Parathyroid adenoma (tissue), 2 donors: ENCODE measurements at regions not wholly inside any gene's neighbourhood (a gene's known extent, or its start where the extent isn't known, plus 50 kb on each side); places are given as distances from the start of the nearest gene placed in this dataset.

Source experiments
- H2AFZ ChIP-seq: fragments of 300-600 bp; sonication (generic); one replicate; pipeline ENCODE4 v1.7.0; 2017; ENCODE audit warnings: antibody characterized with exemption, mild to moderate bottlenecking
- H3K27ac ChIP-seq: fragments of 300-600 bp; sonication (generic); one replicate; pipeline ENCODE4 v1.7.0; 2017
- H3K27me3 ChIP-seq: fragments of 300-600 bp; sonication (generic); one replicate; pipeline ENCODE4 v1.7.0; 2017; ENCODE audit warnings: low read length; ENCODE audit not compliant: control insufficient read depth, insufficient read depth
- H3K36me3 ChIP-seq: fragments of 300-600 bp; sonication (generic); one replicate; pipeline ENCODE4 v1.7.0; 2017; ENCODE audit warnings: low read length; ENCODE audit not compliant: control insufficient read depth, insufficient read depth
- H3K4me1 ChIP-seq: fragments of 300-600 bp; sonication (generic); one replicate; pipeline ENCODE4 v1.7.0; 2017; ENCODE audit warnings: control low read depth
- H3K4me2 ChIP-seq: fragments of 300-600 bp; sonication (generic); one replicate; pipeline ENCODE4 v1.7.0; 2017; ENCODE audit warnings: low read length
- H3K4me3 ChIP-seq: fragments of 300-600 bp; sonication (generic); one replicate; pipeline ENCODE4 v1.7.0; 2017; ENCODE audit warnings: low read depth, low read length
- H3K79me2 ChIP-seq: fragments of 300-600 bp; sonication (generic); one replicate; pipeline ENCODE4 v1.7.0; 2017; ENCODE audit warnings: control low read depth
- H3K9ac ChIP-seq: fragments of 300-600 bp; sonication (generic); one replicate; pipeline ENCODE4 v1.7.0; 2017; ENCODE audit warnings: mild to moderate bottlenecking
- H3K9me3 ChIP-seq: fragments of 300-600 bp; sonication (generic); one replicate; pipeline ENCODE4 v1.7.0; 2017; ENCODE audit warnings: low read length; ENCODE audit not compliant: control insufficient read depth
- TF ChIP-seq, protein P1 (sequence below): fragments of 300-600 bp; sonication (generic); IDR thresholded peaks from one replicate; pipeline ENCODE4 v1.7.0; 2017; ENCODE audit warnings: antibody characterized with exemption, mild to moderate bottlenecking
- donor health status: primary hyperparathyroidism.

DNA sequence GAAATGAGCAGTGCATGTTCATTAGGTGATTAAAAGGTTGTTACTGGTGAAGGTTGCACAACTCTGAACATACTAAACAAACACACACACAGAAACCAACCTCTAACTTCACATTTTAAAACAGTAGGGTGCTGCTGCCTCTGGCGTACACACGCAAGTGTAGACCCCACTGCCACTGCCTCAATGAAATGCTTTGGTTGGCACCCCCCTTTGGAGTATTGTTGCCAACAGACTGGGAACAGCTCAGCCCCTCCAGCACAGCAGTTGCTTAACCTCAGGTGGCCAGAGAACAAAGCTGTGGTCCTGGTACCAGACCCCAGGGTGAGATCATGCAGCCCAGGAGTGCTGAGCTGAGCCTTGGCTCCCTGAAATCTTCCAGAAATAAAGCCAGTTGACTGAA, 138.6 kb downstream of the TMEM18 start:
- no peaks in the 10 kb centered on the region for H3K4me1 ChIP-seq
- no peak overlapping the region for H2AFZ ChIP-seq
- H3K9ac ChIP-seq = no peak overlapping the region
- no peaks in the 10 kb centered on the region for H3K36me3 ChIP-seq
- TF ChIP-seq, protein P1, sequence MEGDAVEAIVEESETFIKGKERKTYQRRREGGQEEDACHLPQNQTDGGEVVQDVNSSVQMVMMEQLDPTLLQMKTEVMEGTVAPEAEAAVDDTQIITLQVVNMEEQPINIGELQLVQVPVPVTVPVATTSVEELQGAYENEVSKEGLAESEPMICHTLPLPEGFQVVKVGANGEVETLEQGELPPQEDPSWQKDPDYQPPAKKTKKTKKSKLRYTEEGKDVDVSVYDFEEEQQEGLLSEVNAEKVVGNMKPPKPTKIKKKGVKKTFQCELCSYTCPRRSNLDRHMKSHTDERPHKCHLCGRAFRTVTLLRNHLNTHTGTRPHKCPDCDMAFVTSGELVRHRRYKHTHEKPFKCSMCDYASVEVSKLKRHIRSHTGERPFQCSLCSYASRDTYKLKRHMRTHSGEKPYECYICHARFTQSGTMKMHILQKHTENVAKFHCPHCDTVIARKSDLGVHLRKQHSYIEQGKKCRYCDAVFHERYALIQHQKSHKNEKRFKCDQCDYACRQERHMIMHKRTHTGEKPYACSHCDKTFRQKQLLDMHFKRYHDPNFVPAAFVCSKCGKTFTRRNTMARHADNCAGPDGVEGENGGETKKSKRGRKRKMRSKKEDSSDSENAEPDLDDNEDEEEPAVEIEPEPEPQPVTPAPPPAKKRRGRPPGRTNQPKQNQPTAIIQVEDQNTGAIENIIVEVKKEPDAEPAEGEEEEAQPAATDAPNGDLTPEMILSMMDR = no peak
- no peak overlapping the region for H3K27ac ChIP-seq
- no peak overlapping the region for H3K4me2 ChIP-seq
- H3K27me3 ChIP-seq = no peaks in the 10 kb centered on the region
- H3K79me2 ChIP-seq = no peaks in the 10 kb centered on the region
- no peak overlapping the region for H3K4me3 ChIP-seq
- peaks cover 5% of the 10 kb centered on the region for H3K9me3 ChIP-seq

DNA sequence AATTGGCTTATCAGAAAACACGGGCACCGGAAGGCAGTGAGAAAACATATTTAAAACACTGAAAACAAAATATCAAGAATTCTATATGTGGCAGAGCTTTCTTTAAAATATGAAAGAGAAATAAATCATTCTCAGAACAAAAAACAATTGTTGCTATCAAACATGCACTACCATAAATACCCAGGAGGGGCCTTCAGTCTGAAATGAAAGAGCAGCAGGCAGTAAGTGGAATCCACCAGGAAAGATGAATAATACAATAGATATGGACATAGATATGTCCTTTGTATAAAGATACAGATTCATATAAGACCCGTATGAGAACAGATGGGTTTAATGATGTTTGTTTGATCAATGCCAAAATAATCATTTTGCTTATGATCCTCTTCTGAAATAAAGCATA, 142.0 kb downstream of the TMEM18 start:
- Histone ChIP-seq H3K4me2 (no peak overlapping the region), H3K36me3 (no peaks in the 10 kb centered on the region), H3K79me2 (no peaks in the 10 kb centered on the region), H3K9me3 (peaks cover 5% of the 10 kb centered on the region), H3K27me3 (no peaks in the 10 kb centered on the region), H3K4me3 (no peak overlapping the region), H2AFZ (no peak overlapping the region), H3K4me1 (no peaks in the 10 kb centered on the region), H3K27ac (no peak overlapping the region), H3K9ac (no peak overlapping the region)
- TF ChIP-seq, protein P1 = no peak

DNA sequence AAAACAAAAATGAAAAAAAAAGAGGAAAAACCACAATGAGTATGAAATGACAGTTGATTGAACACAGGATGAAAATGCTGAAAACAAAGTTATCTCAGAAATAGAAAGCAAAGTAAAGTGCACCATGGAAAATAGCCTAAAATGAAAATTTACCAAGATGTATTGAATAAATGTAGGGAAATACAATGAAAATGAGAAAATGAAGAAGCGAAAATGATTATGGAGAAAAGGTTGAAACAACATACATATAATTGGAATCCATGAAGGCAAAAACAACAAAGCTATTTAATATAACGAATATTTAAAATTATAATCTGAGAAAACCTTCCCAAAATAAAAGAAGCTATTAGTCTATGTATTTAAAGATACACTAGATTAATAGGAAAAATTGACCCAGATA, 147.4 kb downstream of the TMEM18 start:
- Histone ChIP-seq H3K27ac (no peak overlapping the region), H3K4me2 (no peak overlapping the region), H3K9ac (no peak overlapping the region), H2AFZ (no peak overlapping the region), H3K4me3 (no peak overlapping the region), H3K4me1 (no peaks in the 10 kb centered on the region), H3K27me3 (no peaks in the 10 kb centered on the region), H3K9me3 (no peaks in the 10 kb centered on the region), H3K36me3 (no peaks in the 10 kb centered on the region), H3K79me2 (no peaks in the 10 kb centered on the region)
- TF ChIP-seq, protein P1 = no peak

DNA sequence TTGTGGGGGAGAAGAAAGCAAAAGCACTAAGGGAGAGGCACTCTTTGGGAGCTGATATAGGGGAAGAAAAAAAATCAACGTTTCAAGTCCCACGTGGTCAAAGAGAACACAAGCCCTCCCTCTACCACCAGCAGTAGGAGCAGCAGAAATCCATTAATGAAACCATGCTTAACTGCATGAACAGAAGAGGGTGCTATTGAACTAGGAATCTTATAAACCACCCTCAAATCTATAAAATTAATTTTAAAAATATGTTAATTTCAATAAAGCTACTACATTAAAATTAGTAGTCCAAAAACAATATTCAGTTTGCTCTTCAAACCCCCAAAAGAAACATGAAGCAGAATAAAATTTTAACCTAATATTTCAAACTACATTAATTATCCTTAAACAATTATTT, 147.8 kb downstream of the TMEM18 start:
- no peak overlapping the region for H3K4me3 ChIP-seq
- no peak overlapping the region for H3K9ac ChIP-seq
- no peaks in the 10 kb centered on the region for H3K36me3 ChIP-seq
- TF ChIP-seq, protein P1 = no peak
- no peaks in the 10 kb centered on the region for H3K27me3 ChIP-seq
- no peak overlapping the region for H3K27ac ChIP-seq
- H3K4me1 ChIP-seq = no peaks in the 10 kb centered on the region
- no peak overlapping the region for H2AFZ ChIP-seq
- H3K79me2 ChIP-seq = no peaks in the 10 kb centered on the region
- no peak overlapping the region for H3K4me2 ChIP-seq
- no peaks in the 10 kb centered on the region for H3K9me3 ChIP-seq

DNA sequence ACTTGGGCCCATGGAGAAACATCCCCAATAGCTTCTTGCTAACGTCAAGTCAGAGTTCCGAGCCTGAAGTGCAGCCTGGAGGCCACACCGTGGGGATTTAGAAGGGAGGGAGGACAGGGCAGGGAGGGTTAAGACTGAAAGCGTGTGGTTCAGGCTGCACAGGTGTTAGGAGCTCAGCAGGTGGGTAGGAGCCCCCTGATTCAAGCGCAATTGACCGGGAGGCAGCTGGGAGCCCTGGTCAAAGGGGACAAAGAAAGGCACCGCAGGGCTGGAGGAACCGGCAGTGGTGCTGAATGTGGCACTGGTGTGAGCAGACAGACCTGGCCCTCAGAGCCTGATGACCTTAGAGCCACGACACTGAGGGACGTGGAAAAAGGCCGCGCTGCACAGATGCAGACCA, 149.6 kb downstream of the TMEM18 start:
- Histone ChIP-seq H2AFZ (no peak overlapping the region), H3K27me3 (no peaks in the 10 kb centered on the region), H3K4me1 (no peaks in the 10 kb centered on the region)

More for the DNA sequence above, 149.6 kb downstream of the TMEM18 start:
- Histone ChIP-seq H3K27ac (no peak overlapping the region), H3K4me2 (no peak overlapping the region), H3K79me2 (no peaks in the 10 kb centered on the region), H3K4me3 (no peak overlapping the region), H3K36me3 (no peaks in the 10 kb centered on the region), H3K9me3 (no peaks in the 10 kb centered on the region), H3K9ac (no peak overlapping the region)
- TF ChIP-seq, protein P1 = no peak
